MG63 (cell line): ENCODE measurements at regions not wholly inside any gene's neighbourhood (a gene's known extent, or its start where the extent isn't known, plus 50 kb on each side); places are given as distances from the start of the nearest gene placed in this dataset.
"Not testable (repeated sequence)": the region's sequence is repeated elsewhere in the genome, so short reads cannot be mapped to it uniquely, and the experiment has no call there.

ENCODE experiments used
- DNase-seq: peaks from one replicate; pipeline ENCODE4 v3.0.0-alpha.2; 2020
- H3K27me3 ChIP-seq: fragments of 250-450 bp; sonication (Bioruptor Pico); 2 replicates; pipeline ENCODE4 v1.5.1; 2020; ENCODE audit warnings: mild to moderate bottlenecking, moderate library complexity
- H3K36me3 ChIP-seq: fragments of 250-450 bp; sonication (Bioruptor Pico); 2 replicates; pipeline ENCODE4 v1.5.1; 2020; ENCODE audit warnings: mild to moderate bottlenecking, moderate library complexity
- H3K4me3 ChIP-seq: fragments of 250-450 bp; sonication (Bioruptor Pico); 2 replicates; pipeline ENCODE4 v1.5.1; 2020; ENCODE audit warnings: mild to moderate bottlenecking, moderate library complexity
- H3K9me3 ChIP-seq: fragments of 250-450 bp; sonication (Bioruptor Pico); 2 replicates; pipeline ENCODE4 v1.5.1; 2020; ENCODE audit warnings: mild to moderate bottlenecking, moderate library complexity

DNA sequence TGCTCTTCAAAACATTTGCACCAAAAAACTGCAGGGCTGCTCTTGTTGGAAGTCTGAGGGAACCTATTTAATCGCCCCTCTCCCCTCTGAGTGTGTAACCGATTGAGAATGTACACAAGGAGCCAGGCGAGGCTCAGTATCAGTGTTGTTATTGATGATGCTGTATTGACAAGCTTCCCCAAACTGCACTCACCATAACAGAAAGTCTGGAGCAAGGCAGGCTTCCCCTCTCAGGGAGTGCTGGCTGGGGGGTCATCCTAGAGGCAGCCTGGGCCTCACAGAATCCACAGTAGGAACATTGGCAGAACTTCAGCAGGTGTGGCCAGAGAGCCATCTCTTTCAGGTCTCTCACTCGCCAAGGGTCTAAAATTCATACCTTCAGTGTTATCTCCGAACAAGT lies 58.1 kb upstream of the TUNAR start:
- Histone ChIP-seq H3K9me3 (no peaks in the 10 kb centered on the region), H3K27me3 (no peaks in the 10 kb centered on the region; the same call in 1 of the 2 replicates), H3K36me3 (no peaks in the 10 kb centered on the region), H3K4me3 (no peak overlapping the region)
- DNase-seq: no peak

DNA sequence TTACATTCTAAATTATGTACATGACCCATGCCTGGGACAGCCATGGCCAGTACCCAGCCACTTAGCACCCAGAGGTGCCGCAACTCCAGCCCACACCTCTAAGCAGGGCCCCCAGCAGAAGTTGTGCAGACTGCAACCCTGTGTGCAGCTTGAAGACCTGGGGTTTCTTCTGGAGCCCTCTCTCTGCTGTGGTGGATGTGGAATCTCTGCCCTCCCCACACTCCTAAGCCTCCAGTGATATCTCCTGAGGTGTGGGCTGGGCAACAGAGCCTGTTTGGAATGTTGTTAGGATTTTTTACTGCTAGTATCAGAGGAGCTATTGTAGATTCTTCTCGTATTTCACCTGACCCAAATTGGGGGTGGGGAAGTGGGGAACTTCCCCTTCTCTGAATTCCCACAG lies 59.4 kb upstream of the TUNAR start:
- no peak for DNase-seq
- no peaks in the 10 kb centered on the region; the same call in 1 of the 2 replicates for H3K27me3 ChIP-seq
- H3K9me3 ChIP-seq: no peaks in the 10 kb centered on the region
- H3K4me3 ChIP-seq: no peak overlapping the region
- no peaks in the 10 kb centered on the region for H3K36me3 ChIP-seq

- DNase-seq: no peak
- H3K4me3 ChIP-seq: no peak overlapping the region
- H3K36me3 ChIP-seq: no peaks in the 10 kb centered on the region
- H3K9me3 ChIP-seq: no peaks in the 10 kb centered on the region
- H3K27me3 ChIP-seq: no peaks in the 10 kb centered on the region; the same call in 1 of the 2 replicates
These were observed 60.1 kb upstream of the TUNAR start for GRCh38 chr14:95816539-95816938.

- no peaks in the 10 kb centered on the region for H3K9me3 ChIP-seq
- H3K27me3 ChIP-seq: no peaks in the 10 kb centered on the region; the same call in 1 of the 2 replicates
- no peaks in the 10 kb centered on the region for H3K36me3 ChIP-seq
- no peak overlapping the region for H3K4me3 ChIP-seq
- no peak for DNase-seq
These were observed 61.4 kb upstream of the TUNAR start for GRCh38 chr14:95815226-95815690.

DNA sequence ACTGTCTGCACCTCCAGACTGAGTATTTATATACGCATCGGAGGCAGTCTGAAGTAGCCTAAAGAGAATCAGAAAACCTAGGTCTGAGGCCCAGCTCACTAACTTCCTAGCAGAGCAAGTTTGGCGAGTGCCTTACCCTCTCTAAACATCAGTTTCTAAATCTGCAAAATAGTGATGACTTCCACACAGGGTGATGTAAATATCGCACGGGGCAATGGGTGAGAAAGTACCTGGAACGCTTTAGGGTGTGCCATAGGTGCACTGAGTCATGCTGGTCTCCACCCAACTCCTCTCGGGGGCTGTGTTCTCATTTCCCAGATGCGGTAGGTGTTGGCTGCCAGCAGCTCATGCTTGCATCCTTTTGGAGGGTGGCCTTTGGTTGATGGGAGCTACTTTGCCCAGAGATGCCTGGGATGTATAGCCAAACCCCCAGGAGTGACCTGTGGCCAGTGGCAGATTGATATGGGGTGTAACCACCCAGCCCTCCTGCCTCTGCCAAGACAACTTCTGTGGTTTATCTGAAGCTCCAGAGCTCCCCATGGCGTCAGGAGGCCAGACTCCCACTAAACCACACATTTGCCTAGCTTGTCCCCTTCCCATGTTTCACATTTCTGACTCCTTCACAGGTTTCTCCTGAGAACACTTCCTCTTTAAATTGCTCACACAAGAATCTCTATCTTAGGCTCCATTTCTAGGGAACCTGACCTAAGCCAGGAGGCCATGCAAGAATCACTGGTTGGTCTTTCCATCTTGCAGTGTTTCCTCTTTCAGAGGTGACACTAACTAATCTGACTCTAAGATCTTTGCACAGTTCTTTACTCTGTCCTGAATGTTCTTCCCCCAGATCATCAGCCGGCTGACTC lies 62.0 kb upstream of the TUNAR start:
- no peaks in the 10 kb centered on the region for H3K9me3 ChIP-seq
- H3K27me3 ChIP-seq: no peaks in the 10 kb centered on the region; the same call in 1 of the 2 replicates
- no peaks in the 10 kb centered on the region for H3K36me3 ChIP-seq
- no peak overlapping the region for H3K4me3 ChIP-seq
- no peak for DNase-seq

- DNase-seq: no peak
- Histone ChIP-seq H3K9me3 (no peaks in the 10 kb centered on the region), H3K27me3 (no peaks in the 10 kb centered on the region; the same call in 1 of the 2 replicates), H3K4me3 (no peak overlapping the region), H3K36me3 (no peaks in the 10 kb centered on the region)
These were observed 64.8 kb upstream of the TUNAR start for GRCh38 chr14:95811813-95812212.

- no peak overlapping the region for H3K4me3 ChIP-seq
- no peak for DNase-seq
- H3K9me3 ChIP-seq: no peaks in the 10 kb centered on the region
- H3K36me3 ChIP-seq: no peaks in the 10 kb centered on the region
- no peaks in the 10 kb centered on the region for H3K27me3 ChIP-seq
These were observed 68.3 kb upstream of the TUNAR start for GRCh38 chr14:95808371-95808770.

GRCh38 chr14:95796788-95797187 lies 79.8 kb upstream of the TUNAR start:
- Histone ChIP-seq H3K4me3 (no peak overlapping the region), H3K9me3 (no peaks in the 10 kb centered on the region), H3K36me3 (no peaks in the 10 kb centered on the region), H3K27me3 (no peaks in the 10 kb centered on the region)
- DNase-seq: no peak

- H3K9me3 ChIP-seq: no peaks in the 10 kb centered on the region
- DNase-seq: no peak
- H3K36me3 ChIP-seq: no peaks in the 10 kb centered on the region
- no peaks in the 10 kb centered on the region for H3K27me3 ChIP-seq
- H3K4me3 ChIP-seq: no peak overlapping the region
These were observed 74.0 kb upstream of the TCL1A start for GRCh38 chr14:95787941-95788340.

- no peak for DNase-seq
- H3K36me3 ChIP-seq: no peaks in the 10 kb centered on the region
- H3K4me3 ChIP-seq: no peak overlapping the region
These were observed 72.6 kb upstream of the TCL1A start for GRCh38 chr14:95786566-95786965.

DNA sequence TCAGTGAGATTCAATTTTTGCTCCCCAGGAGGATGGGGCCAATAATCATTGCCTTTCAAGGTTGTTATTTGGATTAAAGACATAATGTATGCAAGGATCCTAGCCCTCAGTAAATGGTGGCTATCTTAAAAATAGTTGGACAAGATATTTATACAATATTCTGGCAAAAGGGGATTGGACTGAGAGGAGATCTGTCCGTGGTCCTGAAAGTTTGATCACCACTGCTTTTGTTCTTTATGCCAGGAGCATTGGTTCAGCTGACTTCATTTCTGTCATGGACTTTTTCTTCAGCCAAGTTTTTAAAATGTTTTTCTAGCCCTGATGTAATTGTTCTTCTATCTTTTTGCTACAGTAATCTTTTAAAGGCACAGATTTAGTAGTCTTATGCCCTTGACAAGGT lies 70.2 kb upstream of the TCL1A start:
- DNase-seq: no peak
- Histone ChIP-seq H3K36me3 (no peaks in the 10 kb centered on the region), H3K9me3 (no peaks in the 10 kb centered on the region), H3K27me3 (no peaks in the 10 kb centered on the region), H3K4me3 (no peak overlapping the region)

More at GRCh38 chr14:95786566-95786965, 72.6 kb upstream of the TCL1A start:
- H3K27me3 ChIP-seq: no peaks in the 10 kb centered on the region
- H3K9me3 ChIP-seq: no peaks in the 10 kb centered on the region

GRCh38 chr14:95776798-95777534 lies 63.0 kb upstream of the TCL1A start:
- no peaks in the 10 kb centered on the region for H3K9me3 ChIP-seq
- no peak for DNase-seq
- H3K36me3 ChIP-seq: no peaks in the 10 kb centered on the region
- H3K4me3 ChIP-seq: no peak overlapping the region
- H3K27me3 ChIP-seq: no peaks in the 10 kb centered on the region

DNA sequence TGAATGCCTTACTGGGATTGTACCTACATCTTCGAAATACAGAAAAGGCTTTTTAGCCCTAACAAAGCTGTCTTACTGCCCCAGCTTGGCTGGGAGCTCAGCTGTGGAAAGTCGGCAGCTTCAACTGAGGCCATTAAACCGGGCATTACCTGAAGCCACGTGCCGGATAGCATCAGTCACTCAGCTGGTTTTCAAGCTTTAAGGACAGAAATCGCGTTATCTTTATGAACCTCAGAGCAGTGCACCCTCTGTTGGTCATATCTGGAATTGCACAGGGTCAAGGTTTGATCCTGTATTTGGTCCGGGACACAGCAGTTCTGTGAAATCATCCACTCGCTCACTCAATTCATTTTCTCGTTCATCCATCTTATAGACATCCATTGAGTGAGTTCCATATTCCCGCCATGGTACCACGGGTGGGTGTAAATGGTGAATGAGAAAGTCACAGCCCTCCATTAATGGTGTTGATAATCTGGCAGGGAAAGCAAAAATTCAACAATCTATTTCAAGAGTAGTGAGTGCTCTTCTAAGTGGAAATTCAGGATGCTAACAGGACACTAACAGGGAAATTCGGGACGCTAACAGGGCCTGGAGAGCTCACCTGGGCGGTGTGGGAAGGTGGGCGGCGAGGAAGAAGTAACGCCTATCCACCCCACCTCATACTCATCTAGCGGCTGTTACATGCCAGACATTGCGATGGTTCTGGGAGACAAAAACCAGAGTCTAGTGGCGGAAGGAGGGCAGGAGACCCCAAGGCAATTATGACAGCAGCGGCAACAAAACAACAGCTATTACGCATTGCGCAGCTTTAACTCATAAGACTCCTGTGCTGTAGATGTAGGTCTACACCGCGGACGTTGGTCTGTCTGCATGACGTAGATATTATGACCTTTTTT lies 60.6 kb upstream of the TCL1A start:
- DNase-seq: no peak
- Histone ChIP-seq H3K9me3 (no peaks in the 10 kb centered on the region), H3K36me3 (no peaks in the 10 kb centered on the region), H3K27me3 (no peaks in the 10 kb centered on the region), H3K4me3 (no peak overlapping the region)

- Histone ChIP-seq H3K27me3 (no peaks in the 10 kb centered on the region), H3K36me3 (no peaks in the 10 kb centered on the region), H3K4me3 (no peak overlapping the region), H3K9me3 (no peaks in the 10 kb centered on the region)
- DNase-seq: peak; percentile 31
These were observed 56.9 kb upstream of the TCL1A start for GRCh38 chr14:95770777-95771176.

DNA sequence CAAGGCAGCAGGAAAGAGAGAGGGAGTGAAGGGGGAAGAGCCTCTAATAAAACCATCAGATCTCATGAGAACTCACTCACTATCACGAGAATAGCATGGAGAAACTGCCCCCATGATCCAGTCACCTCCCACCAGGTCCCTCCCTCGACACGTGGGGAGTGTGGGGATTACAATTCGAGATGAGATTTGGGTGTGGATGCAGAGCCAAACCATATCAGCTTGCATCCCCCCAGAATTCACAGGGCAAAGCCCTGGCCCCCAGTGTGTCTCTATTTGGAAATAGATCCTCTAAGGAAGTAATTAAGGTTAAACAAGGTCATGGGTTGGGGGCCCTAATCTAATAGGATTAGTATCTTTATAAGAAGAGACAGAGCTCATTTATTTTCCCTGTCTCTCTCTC lies 56.1 kb upstream of the TCL1A start:
- Histone ChIP-seq H3K27me3 (no peaks in the 10 kb centered on the region), H3K36me3 (no peaks in the 10 kb centered on the region), H3K4me3 (no peak overlapping the region), H3K9me3 (no peaks in the 10 kb centered on the region)
- DNase-seq: no peak

DNA sequence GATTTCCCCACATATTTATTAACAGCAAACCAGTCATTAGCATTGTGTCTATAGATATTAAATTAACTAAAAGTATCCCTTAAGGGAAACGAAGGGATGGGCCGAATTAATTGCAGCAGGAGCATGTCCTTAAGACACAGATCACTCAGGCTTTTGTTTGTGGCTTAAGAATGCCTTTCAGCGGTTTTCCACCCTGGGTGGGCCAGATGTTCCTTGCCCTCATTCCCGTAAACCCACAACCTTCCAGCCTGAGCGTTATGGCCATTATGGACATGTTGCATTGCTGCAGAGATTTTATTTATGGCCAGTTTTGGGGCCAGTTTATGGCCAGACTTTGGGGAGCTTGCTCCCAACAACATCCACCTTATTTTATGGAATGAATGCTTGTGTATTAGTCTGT lies 55.5 kb upstream of the TCL1A start:
- DNase-seq, H3K27me3 ChIP-seq, H3K4me3 ChIP-seq, H3K9me3 ChIP-seq, H3K36me3 ChIP-seq: not testable (repeated sequence)

DNA sequence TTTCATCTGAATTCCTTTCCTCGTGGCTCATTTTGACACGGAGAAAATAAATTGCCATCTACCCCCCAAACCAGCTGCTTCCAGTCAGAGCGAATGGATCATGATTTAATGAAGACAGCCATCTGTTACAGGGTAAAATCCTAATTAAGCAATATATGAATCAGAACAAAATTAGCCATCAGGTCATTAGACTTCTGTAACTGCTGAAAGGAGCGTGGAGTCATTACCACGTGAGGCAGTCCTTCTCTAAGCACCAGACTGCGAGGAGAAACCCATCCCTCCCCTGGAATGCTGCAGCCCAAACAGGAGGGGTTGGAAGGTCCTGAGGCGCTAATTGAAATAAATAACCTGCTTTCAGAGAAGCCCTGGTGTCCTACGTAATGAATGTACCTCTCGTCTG lies 51.1 kb upstream of the TCL1A start:
- Histone ChIP-seq H3K27me3 (no peaks in the 10 kb centered on the region), H3K9me3 (no peaks in the 10 kb centered on the region)
- DNase-seq: no peak

More for the DNA sequence above, 51.1 kb upstream of the TCL1A start:
- Histone ChIP-seq H3K36me3 (no peaks in the 10 kb centered on the region), H3K4me3 (no peak overlapping the region)
